HEK293 (cell line): ENCODE measurements at regions not wholly inside any gene's neighbourhood (a gene's known extent, or its start where the extent isn't known, plus 50 kb on each side); places are given as distances from the start of the nearest gene placed in this dataset.

Experiments used
- BCL11A ChIP-seq: fragments of 450-650 bp; formaldehyde crosslinking; IDR thresholded peaks from 2 replicates; pipeline ENCODE4 v1.5.1; 2016; ENCODE audit warnings: low read depth, missing biosample characterization, missing genetic modification characterization
- MEIS1 ChIP-seq: sonication (generic); formaldehyde crosslinking; IDR thresholded peaks from 2 replicates; pipeline ENCODE4 v1.8.1; 2022; ENCODE audit warnings: missing genetic modification reagents, mild to moderate bottlenecking, borderline replicate concordance
- ZNF121 ChIP-seq: fragments of 450-650 bp; formaldehyde crosslinking; IDR thresholded peaks from 2 replicates; pipeline ENCODE4 v1.5.1; 2016; ENCODE audit warnings: missing biosample characterization, missing genetic modification characterization
- ZNF155 ChIP-seq: fragments of 450-650 bp; formaldehyde crosslinking; IDR thresholded peaks from 2 replicates; pipeline ENCODE4 v1.5.1; 2016; ENCODE audit warnings: missing biosample characterization, missing genetic modification characterization
- ZNF266 ChIP-seq: fragments of 450-650 bp; formaldehyde crosslinking; IDR thresholded peaks from 2 replicates; pipeline ENCODE4 v1.5.1; 2016; ENCODE audit warnings: missing biosample characterization, missing genetic modification characterization, low read depth
- ZNF510 ChIP-seq: fragments of 450-650 bp; formaldehyde crosslinking; IDR thresholded peaks from 2 replicates; pipeline ENCODE4 v1.5.1; 2018; ENCODE audit warnings: mild to moderate bottlenecking, missing genetic modification characterization, missing biosample characterization; ENCODE audit not compliant: insufficient replicate concordance
- ZNF560 ChIP-seq: fragments of 450-650 bp; formaldehyde crosslinking; IDR thresholded peaks from 2 replicates; pipeline ENCODE4 v1.5.1; 2017; ENCODE audit warnings: missing biosample characterization, missing genetic modification characterization, borderline replicate concordance
- ZNF629 ChIP-seq: fragments of 450-650 bp; formaldehyde crosslinking; IDR thresholded peaks from 2 replicates; pipeline ENCODE4 v1.5.1; 2017; ENCODE audit warnings: missing biosample characterization, missing genetic modification characterization
- ZNF768 ChIP-seq: fragments of 450-650 bp; formaldehyde crosslinking; IDR thresholded peaks from 2 replicates; pipeline ENCODE4 v1.5.1; 2018; ENCODE audit warnings: missing biosample characterization, mild to moderate bottlenecking, missing genetic modification characterization
- ZNF776 ChIP-seq: fragments of 450-650 bp; formaldehyde crosslinking; IDR thresholded peaks from 2 replicates; pipeline ENCODE4 v1.5.0; 2017; ENCODE audit warnings: missing biosample characterization, missing genetic modification characterization, borderline replicate concordance
- TF ChIP-seq, protein P1 (sequence below): fragments of 450-650 bp; formaldehyde crosslinking; IDR thresholded peaks from 2 replicates; pipeline ENCODE4 v1.5.1; 2017; ENCODE audit warnings: missing biosample characterization, missing genetic modification characterization
- TF ChIP-seq, protein P2 (sequence below): fragments of 450-650 bp; formaldehyde crosslinking; IDR thresholded peaks from 2 replicates; pipeline ENCODE4 v1.5.1; 2016; ENCODE audit warnings: missing biosample characterization, missing genetic modification characterization
- TF ChIP-seq, protein P3 (sequence below): fragments of 450-650 bp; formaldehyde crosslinking; IDR thresholded peaks from 2 replicates; pipeline ENCODE4 v1.5.1; 2016; ENCODE audit warnings: missing biosample characterization, missing genetic modification characterization

DNA sequence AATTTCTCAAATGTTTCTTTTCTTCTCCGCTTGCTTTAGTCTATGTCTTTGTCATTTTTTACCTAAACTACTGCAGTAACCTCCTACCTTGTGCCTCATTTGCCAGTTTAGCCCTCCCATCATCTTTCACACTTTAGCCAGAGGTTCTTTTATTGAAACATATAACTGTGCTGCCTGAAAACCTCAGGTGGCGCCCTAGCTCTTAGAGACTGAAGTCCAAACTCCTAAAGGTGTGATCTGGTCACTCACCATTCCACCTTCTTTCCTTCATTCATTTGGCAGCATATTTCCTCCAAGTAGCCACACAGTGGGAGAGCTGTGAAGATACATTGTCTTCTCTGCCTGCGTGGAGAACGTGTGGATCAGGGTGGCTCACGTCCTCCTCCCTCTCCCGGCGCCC lies 98.2 kb upstream of the MAPRE2 start:
- TF ChIP-seq ZNF629 (tag by site-specific recombination) (no peak), ZNF266 (no peak), MEIS1 (no peak), ZNF776 (tag by site-specific recombination) (no peak), ZNF155 (tag by site-specific recombination) (no peak), BCL11A (no peak), ZNF768 (tag by site-specific recombination) (no peak), ZNF121 (tag by site-specific recombination) (no peak), ZNF560 (tag by site-specific recombination) (no peak), ZNF510 (tag by site-specific recombination) (no peak)
- TF ChIP-seq, protein P1, sequence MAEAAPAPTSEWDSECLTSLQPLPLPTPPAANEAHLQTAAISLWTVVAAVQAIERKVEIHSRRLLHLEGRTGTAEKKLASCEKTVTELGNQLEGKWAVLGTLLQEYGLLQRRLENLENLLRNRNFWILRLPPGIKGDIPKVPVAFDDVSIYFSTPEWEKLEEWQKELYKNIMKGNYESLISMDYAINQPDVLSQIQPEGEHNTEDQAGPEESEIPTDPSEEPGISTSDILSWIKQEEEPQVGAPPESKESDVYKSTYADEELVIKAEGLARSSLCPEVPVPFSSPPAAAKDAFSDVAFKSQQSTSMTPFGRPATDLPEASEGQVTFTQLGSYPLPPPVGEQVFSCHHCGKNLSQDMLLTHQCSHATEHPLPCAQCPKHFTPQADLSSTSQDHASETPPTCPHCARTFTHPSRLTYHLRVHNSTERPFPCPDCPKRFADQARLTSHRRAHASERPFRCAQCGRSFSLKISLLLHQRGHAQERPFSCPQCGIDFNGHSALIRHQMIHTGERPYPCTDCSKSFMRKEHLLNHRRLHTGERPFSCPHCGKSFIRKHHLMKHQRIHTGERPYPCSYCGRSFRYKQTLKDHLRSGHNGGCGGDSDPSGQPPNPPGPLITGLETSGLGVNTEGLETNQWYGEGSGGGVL (tag by site-specific recombination), result no peak
- TF ChIP-seq, protein P2, sequence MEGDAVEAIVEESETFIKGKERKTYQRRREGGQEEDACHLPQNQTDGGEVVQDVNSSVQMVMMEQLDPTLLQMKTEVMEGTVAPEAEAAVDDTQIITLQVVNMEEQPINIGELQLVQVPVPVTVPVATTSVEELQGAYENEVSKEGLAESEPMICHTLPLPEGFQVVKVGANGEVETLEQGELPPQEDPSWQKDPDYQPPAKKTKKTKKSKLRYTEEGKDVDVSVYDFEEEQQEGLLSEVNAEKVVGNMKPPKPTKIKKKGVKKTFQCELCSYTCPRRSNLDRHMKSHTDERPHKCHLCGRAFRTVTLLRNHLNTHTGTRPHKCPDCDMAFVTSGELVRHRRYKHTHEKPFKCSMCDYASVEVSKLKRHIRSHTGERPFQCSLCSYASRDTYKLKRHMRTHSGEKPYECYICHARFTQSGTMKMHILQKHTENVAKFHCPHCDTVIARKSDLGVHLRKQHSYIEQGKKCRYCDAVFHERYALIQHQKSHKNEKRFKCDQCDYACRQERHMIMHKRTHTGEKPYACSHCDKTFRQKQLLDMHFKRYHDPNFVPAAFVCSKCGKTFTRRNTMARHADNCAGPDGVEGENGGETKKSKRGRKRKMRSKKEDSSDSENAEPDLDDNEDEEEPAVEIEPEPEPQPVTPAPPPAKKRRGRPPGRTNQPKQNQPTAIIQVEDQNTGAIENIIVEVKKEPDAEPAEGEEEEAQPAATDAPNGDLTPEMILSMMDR, result no peak
- TF ChIP-seq, protein P3, sequence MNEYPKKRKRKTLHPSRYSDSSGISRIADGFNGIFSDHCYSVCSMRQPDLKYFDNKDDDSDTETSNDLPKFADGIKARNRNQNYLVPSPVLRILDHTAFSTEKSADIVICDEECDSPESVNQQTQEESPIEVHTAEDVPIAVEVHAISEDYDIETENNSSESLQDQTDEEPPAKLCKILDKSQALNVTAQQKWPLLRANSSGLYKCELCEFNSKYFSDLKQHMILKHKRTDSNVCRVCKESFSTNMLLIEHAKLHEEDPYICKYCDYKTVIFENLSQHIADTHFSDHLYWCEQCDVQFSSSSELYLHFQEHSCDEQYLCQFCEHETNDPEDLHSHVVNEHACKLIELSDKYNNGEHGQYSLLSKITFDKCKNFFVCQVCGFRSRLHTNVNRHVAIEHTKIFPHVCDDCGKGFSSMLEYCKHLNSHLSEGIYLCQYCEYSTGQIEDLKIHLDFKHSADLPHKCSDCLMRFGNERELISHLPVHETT (tag by site-specific recombination), result no peak
